Fibroblast of peridontal ligament (primary cell): ENCODE measurements at regions not wholly inside any gene's neighbourhood (a gene's known extent, or its start where the extent isn't known, plus 50 kb on each side); places are given as distances from the start of the nearest gene placed in this dataset.

Experiments used
- DNase-seq: peaks from one replicate; pipeline ENCODE4 v3.0.0-alpha.2; 2010; ENCODE audit errors: extremely low read depth

- no peak for DNase-seq
Observed at GRCh38 chr16:72511171-72511570, 339.2 kb upstream of the PMFBP1 start.

- peak; percentile 50 for DNase-seq
Observed at GRCh38 chr16:72508191-72508590, 336.2 kb upstream of the PMFBP1 start.

- no peak for DNase-seq
Observed at GRCh38 chr16:72502594-72503005, 330.6 kb upstream of the PMFBP1 start.

- peak; percentile 88 for DNase-seq
Observed at GRCh38 chr16:72501739-72502593, 330.0 kb upstream of the PMFBP1 start.

GRCh38 chr16:72500545-72500944 is 328.6 kb upstream of the PMFBP1 start:
- no peak for DNase-seq

- DNase-seq, result peak; percentile 70
Observed at GRCh38 chr16:72493716-72494415, 321.9 kb upstream of the PMFBP1 start.

GRCh38 chr16:72487283-72487682 is 315.3 kb upstream of the PMFBP1 start:
- DNase-seq, result no peak

- no peak for DNase-seq
Observed at GRCh38 chr16:72482695-72483094, 310.7 kb upstream of the PMFBP1 start.

GRCh38 chr16:72481419-72481818 is 309.5 kb upstream of the PMFBP1 start:
- no peak for DNase-seq

- peak; percentile 24 for DNase-seq
Observed at GRCh38 chr16:72480911-72481310, 309.0 kb upstream of the PMFBP1 start.

- no peak for DNase-seq
Observed at GRCh38 chr16:72475688-72476087, 303.7 kb upstream of the PMFBP1 start.

GRCh38 chr16:72474501-72475123 is 302.7 kb upstream of the PMFBP1 start:
- DNase-seq, result peak; percentile 77

GRCh38 chr16:72473631-72474030 is 301.7 kb upstream of the PMFBP1 start:
- no peak for DNase-seq

- DNase-seq, result no peak
Observed at GRCh38 chr16:72471317-72471924, 299.5 kb upstream of the PMFBP1 start.

GRCh38 chr16:72470541-72470940 is 298.6 kb upstream of the PMFBP1 start:
- no peak for DNase-seq

GRCh38 chr16:72469932-72470331 is 298.0 kb upstream of the PMFBP1 start:
- DNase-seq, result no peak

GRCh38 chr16:72468582-72468981 is 296.6 kb upstream of the PMFBP1 start:
- DNase-seq, result no peak

- DNase-seq, result peak; percentile 76
Observed at GRCh38 chr16:72467157-72467759, 295.3 kb upstream of the PMFBP1 start.

- DNase-seq, result no peak
Observed at GRCh38 chr16:72464597-72465368, 292.8 kb upstream of the PMFBP1 start.

- DNase-seq, result no peak
Observed at GRCh38 chr16:72464052-72464451, 292.1 kb upstream of the PMFBP1 start.

GRCh38 chr16:72458035-72458434 is 286.1 kb upstream of the PMFBP1 start:
- no peak for DNase-seq
